ENCODE measurements at regions not wholly inside any gene's neighbourhood (a gene's known extent, or its start where the extent isn't known, plus 50 kb on each side); places are given as distances from the start of the nearest gene placed in this dataset.

DNA sequence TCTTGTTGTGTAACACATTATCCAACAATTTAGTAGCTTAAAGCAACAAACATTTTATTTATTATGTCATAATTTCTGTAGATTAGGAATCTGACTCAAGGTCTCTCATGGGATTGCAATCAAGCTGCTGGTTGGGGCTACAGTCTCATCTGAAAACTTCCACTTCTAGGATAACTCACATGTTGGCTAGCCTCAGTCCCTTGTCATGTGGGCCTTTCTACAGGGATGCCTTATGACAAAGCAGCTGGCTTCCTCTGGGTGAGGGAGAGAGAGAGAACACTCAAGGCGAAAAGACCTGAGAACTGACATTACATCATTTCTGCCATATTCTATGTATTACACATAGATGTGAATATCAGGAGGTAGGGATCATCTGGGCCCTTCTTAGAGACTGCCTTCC lies 317.9 kb upstream of the VRK2 start:
- TF ChIP-seq, protein P1, sequence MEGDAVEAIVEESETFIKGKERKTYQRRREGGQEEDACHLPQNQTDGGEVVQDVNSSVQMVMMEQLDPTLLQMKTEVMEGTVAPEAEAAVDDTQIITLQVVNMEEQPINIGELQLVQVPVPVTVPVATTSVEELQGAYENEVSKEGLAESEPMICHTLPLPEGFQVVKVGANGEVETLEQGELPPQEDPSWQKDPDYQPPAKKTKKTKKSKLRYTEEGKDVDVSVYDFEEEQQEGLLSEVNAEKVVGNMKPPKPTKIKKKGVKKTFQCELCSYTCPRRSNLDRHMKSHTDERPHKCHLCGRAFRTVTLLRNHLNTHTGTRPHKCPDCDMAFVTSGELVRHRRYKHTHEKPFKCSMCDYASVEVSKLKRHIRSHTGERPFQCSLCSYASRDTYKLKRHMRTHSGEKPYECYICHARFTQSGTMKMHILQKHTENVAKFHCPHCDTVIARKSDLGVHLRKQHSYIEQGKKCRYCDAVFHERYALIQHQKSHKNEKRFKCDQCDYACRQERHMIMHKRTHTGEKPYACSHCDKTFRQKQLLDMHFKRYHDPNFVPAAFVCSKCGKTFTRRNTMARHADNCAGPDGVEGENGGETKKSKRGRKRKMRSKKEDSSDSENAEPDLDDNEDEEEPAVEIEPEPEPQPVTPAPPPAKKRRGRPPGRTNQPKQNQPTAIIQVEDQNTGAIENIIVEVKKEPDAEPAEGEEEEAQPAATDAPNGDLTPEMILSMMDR (IDR thresholded peaks at IDR 0.05) = no peak
- TF ChIP-seq POLR2A (IDR thresholded peaks at IDR 0.05) = no peak
